Subcutaneous abdominal adipose tissue (tissue), 5 donors: ENCODE measurements at regions not wholly inside any gene's neighbourhood (a gene's known extent, or its start where the extent isn't known, plus 50 kb on each side); places are given as distances from the start of the nearest gene placed in this dataset.
"Not testable (repeated sequence)": the region's sequence is repeated elsewhere in the genome, so short reads cannot be mapped to it uniquely, and the experiment has no call there.

Experiments used
- H3K27ac ChIP-seq: one replicate; pipeline ENCODE4 v1.7.0; 2013; ENCODE audit warnings: low read depth, mild to moderate bottlenecking, inconsistent platforms, low read length, moderate library complexity
- H3K27me3 ChIP-seq, 5 donors: one replicate each; pipeline ENCODE4 v1.7.0; 2013; ENCODE audit warnings: low read length in 5 of 5, inconsistent platforms in 1 of 5; ENCODE audit not compliant: control insufficient read depth in 5 of 5, insufficient read depth in 4 of 5
- H3K36me3 ChIP-seq, 5 donors: one replicate each; pipeline ENCODE4 v1.7.0; 2013; ENCODE audit warnings: low read length in 5 of 5; ENCODE audit not compliant: control insufficient read depth in 5 of 5, insufficient read depth in 5 of 5
- H3K4me1 ChIP-seq, 5 donors: one replicate each; pipeline ENCODE4 v1.7.0; 2013; ENCODE audit warnings: low read length in 5 of 5, mild to moderate bottlenecking in 3 of 5, moderate library complexity in 1 of 5; ENCODE audit not compliant: control insufficient read depth in 5 of 5, insufficient read depth in 5 of 5
- H3K4me3 ChIP-seq, 5 donors: one replicate each; pipeline ENCODE4 v1.7.0; 2013; ENCODE audit warnings: low read length in 5 of 5, low read depth in 1 of 5
- H3K9ac ChIP-seq, 5 donors: one replicate each; pipeline ENCODE4 v1.7.0; 2013; ENCODE audit warnings: low read length in 5 of 5, mild to moderate bottlenecking in 4 of 5, moderate library complexity in 3 of 5
- H3K9me3 ChIP-seq, 5 donors: one replicate each; pipeline ENCODE4 v1.7.0; 2013; ENCODE audit warnings: low read length in 5 of 5; ENCODE audit not compliant: control insufficient read depth in 5 of 5
- donor health status: healthy.
- donor health status: healthy.
- donor health status: healthy.
- donor health status: healthy.
- donor health status: healthy.

GRCh38 chr5:36384845-36385244, 83.1 kb upstream of the RANBP3L start:
- Histone ChIP-seq H3K9ac (no peak overlapping the region), H3K9me3 (no peaks in the 10 kb centered on the region), H3K27me3 (no peaks in the 10 kb centered on the region), H3K27ac (no peak overlapping the region), H3K4me3 (no peak overlapping the region), H3K4me1 (peaks cover 0 to 12% (median 8%) of the 10 kb centered on the region in 5 donors), H3K36me3 (no peaks in the 10 kb centered on the region)

DNA sequence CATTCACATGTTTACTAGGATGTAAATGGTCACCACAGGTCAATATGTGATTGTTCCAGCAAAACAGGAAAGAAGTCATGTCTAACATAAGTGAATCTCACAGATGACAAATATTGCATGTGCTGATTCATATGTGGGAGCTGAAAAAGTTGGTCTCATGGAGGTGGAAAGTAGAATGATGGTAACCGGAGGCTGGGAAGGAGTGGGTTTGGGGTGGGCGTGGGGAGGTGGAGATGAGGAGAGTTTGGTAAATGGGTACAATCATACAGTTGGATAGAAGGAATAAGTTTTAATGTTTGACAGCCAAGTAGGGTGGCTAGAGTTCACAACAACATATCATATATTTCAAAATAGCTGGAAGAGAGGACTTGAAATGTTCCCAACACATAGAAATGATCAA, 83.8 kb upstream of the RANBP3L start:
- no peak overlapping the region for H3K27ac ChIP-seq
- no peak overlapping the region for H3K4me3 ChIP-seq

DNA sequence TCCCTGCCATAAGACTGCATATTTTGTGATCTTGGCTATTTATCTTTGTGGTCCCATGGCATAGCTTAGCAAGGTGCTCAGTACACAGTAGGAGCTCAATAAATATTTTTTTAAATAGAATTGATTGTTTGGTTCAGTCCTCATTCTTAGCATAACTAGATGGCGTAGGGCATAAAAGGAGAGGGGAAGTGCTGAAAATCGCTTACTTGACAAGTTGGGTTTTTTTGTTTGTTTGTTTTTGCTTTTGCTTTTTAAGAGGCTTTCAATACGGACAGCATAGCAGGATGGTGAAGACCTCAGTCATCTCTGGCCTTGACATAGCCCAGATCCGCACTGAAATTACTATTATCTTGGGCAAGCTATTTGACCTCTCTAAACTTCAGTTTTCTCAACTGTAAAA, 86.6 kb upstream of the RANBP3L start:
- H3K4me1 ChIP-seq, result peaks cover 0 to 19% (median 8%) of the 10 kb centered on the region in 5 donors
- H3K9me3 ChIP-seq, result no peaks in the 10 kb centered on the region
- H3K4me3 ChIP-seq, result no peak overlapping the region
- H3K27me3 ChIP-seq, result no peaks in the 10 kb centered on the region
- no peaks in the 10 kb centered on the region for H3K36me3 ChIP-seq
- no peak overlapping the region for H3K27ac ChIP-seq
- no peak overlapping the region for H3K9ac ChIP-seq

More for the DNA sequence above, 83.8 kb upstream of the RANBP3L start:
- peaks cover 0 to 12% (median 8%) of the 10 kb centered on the region in 5 donors for H3K4me1 ChIP-seq
- H3K36me3 ChIP-seq, result no peaks in the 10 kb centered on the region
- no peak overlapping the region for H3K9ac ChIP-seq
- H3K9me3 ChIP-seq, result no peaks in the 10 kb centered on the region
- no peaks in the 10 kb centered on the region for H3K27me3 ChIP-seq

DNA sequence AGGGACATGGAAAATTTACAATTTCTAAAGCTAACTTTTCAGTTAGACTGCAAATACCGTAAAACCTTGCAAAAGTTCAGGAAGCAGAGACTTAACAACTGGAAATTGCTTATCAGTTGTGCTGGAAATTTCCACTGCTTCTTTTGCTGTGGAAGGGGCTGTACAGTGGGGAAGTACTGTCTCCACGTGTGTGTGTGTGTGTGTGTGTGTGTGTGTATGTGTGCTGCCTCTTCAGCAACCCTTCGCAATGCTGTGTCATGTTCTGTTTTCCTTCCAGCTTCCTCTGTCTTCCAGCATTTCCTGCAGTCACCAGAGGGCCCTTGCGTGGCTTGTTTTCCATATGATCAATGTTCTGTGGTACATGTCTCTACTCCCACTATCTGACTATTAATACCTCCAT, 87.5 kb upstream of the RANBP3L start:
- Histone ChIP-seq H3K4me1 (peaks cover 0 to 19% (median 8%) of the 10 kb centered on the region in 5 donors), H3K9me3 (no peaks in the 10 kb centered on the region), H3K9ac (no peak overlapping the region), H3K27ac (no peak overlapping the region), H3K36me3 (no peaks in the 10 kb centered on the region), H3K27me3 (no peaks in the 10 kb centered on the region), H3K4me3 (no peak overlapping the region)

DNA sequence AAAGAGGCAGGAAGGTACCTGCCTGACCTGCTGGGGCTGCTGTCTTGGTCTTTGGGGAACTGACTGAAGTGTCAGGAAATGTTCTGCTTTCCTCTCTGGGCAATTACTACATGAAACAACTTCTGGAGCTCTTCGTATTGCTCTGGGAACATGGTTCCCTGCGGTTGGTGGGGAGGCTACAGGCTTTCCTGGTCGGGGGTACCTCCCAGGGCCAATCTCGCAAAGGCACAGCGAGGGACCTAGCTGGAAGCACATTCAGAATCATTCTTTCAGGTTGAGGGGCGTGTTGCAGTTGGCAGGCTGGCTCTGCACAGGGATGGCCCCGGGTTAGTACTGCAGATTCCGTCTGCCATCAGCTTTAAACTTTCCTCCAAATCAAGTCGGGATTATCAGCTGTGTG, 88.9 kb upstream of the RANBP3L start:
- H3K27ac ChIP-seq, result no peak overlapping the region
- no peaks in the 10 kb centered on the region for H3K9me3 ChIP-seq
- no peaks in the 10 kb centered on the region for H3K36me3 ChIP-seq
- no peak overlapping the region for H3K9ac ChIP-seq
- no peaks in the 10 kb centered on the region for H3K27me3 ChIP-seq
- peaks cover 0 to 19% (median 8%) of the 10 kb centered on the region in 5 donors for H3K4me1 ChIP-seq
- H3K4me3 ChIP-seq, result no peak overlapping the region

DNA sequence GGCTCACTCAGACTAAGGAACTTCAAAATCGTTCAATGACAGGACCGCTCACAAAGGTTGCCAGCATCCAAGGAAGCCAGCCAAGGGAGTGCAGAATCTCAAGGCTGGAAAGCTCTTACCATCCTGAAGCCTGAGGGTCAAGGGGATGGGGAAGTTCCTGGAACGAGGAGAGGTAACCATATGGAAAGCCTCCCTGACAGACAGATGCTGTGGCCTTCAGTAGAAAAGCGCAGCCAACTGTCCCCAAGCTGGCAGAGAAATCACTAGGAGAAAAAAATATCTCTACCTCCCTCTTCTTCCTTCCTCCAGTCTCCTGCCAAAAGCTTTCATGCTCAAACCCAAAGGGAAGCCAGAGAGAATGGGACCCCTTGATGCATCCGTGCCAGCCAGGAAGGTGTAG, 90.5 kb upstream of the RANBP3L start:
- Histone ChIP-seq H3K9ac (no peak overlapping the region), H3K27me3 (no peaks in the 10 kb centered on the region), H3K36me3 (no peaks in the 10 kb centered on the region), H3K9me3 (no peaks in the 10 kb centered on the region), H3K4me1 (peaks cover 0 to 19% (median 8%) of the 10 kb centered on the region in 5 donors), H3K4me3 (no peak overlapping the region), H3K27ac (peak overlapping the region; percentile 30)

DNA sequence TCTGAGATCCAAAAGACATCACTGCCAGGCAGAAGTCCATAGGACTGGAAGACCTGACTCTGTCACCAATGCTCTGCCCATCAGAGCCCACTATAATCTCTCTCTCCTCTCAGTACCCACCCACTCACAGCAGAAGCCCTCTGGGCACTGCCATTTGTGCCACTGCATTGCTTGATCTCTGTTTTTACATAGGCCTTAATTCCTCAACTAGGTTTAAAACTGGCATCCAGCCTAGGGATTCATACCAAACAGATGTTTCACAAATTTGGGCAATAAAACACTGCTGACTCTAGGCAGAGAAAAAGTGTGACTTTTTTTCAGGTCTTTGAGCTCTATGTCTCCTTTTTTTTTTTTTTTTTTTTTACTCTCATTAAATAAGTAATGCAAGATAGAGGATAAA, 91.1 kb upstream of the RANBP3L start:
- no peaks in the 10 kb centered on the region for H3K36me3 ChIP-seq
- H3K27ac ChIP-seq, result peak overlapping the region; percentile 30
- H3K9ac ChIP-seq, result no peak overlapping the region
- H3K4me1 ChIP-seq, result peaks cover 0 to 19% (median 8%) of the 10 kb centered on the region in 5 donors
- no peak overlapping the region for H3K4me3 ChIP-seq
- H3K27me3 ChIP-seq, result no peaks in the 10 kb centered on the region
- no peaks in the 10 kb centered on the region for H3K9me3 ChIP-seq

- H3K9ac ChIP-seq, result no peak overlapping the region
- H3K4me3 ChIP-seq, result no peak overlapping the region
- H3K27me3 ChIP-seq, result no peaks in the 10 kb centered on the region
- H3K36me3 ChIP-seq, result no peaks in the 10 kb centered on the region
- H3K27ac ChIP-seq, result no peak overlapping the region
- peaks cover 0 to 16% (median 8%) of the 10 kb centered on the region in 5 donors for H3K4me1 ChIP-seq
- H3K9me3 ChIP-seq, result no peaks in the 10 kb centered on the region
Measured at GRCh38 chr5:36393656-36394428, 92.1 kb upstream of the RANBP3L start.

GRCh38 chr5:36395260-36395659, 93.6 kb upstream of the RANBP3L start:
- no peaks in the 10 kb centered on the region for H3K27me3 ChIP-seq
- no peaks in the 10 kb centered on the region for H3K36me3 ChIP-seq
- H3K27ac ChIP-seq, result no peak overlapping the region
- no peak overlapping the region for H3K4me3 ChIP-seq
- H3K9ac ChIP-seq, result peak overlapping the region in 1 of 5 donors; percentile 41
- H3K9me3 ChIP-seq, result no peaks in the 10 kb centered on the region
- peaks cover 0 to 8% (median 0%) of the 10 kb centered on the region in 5 donors for H3K4me1 ChIP-seq

GRCh38 chr5:36395947-36396346, 94.2 kb upstream of the RANBP3L start:
- H3K9ac ChIP-seq, H3K27ac ChIP-seq, H3K9me3 ChIP-seq, H3K36me3 ChIP-seq, H3K27me3 ChIP-seq, H3K4me1 ChIP-seq, H3K4me3 ChIP-seq: not testable (repeated sequence)
